Neural progenitor cell (in vitro differentiated cells): ENCODE measurements at regions not wholly inside any gene's neighbourhood (a gene's known extent, or its start where the extent isn't known, plus 50 kb on each side); places are given as distances from the start of the nearest gene placed in this dataset.

Experiments used
- EZH2phosphoT487 ChIP-seq: fragments of 200-600 bp; sonication (generic); IDR thresholded peaks from 2 replicates; pipeline ENCODE4 v1.6.1; 2017; ENCODE audit warnings: antibody characterized with exemption
- TF ChIP-seq, protein P1 (sequence below): fragments of 200-600 bp; sonication (generic); IDR thresholded peaks from 2 replicates; pipeline ENCODE4 v1.5.1; 2017; ENCODE audit warnings: antibody characterized with exemption, mild to moderate bottlenecking

- TF ChIP-seq, protein P1, sequence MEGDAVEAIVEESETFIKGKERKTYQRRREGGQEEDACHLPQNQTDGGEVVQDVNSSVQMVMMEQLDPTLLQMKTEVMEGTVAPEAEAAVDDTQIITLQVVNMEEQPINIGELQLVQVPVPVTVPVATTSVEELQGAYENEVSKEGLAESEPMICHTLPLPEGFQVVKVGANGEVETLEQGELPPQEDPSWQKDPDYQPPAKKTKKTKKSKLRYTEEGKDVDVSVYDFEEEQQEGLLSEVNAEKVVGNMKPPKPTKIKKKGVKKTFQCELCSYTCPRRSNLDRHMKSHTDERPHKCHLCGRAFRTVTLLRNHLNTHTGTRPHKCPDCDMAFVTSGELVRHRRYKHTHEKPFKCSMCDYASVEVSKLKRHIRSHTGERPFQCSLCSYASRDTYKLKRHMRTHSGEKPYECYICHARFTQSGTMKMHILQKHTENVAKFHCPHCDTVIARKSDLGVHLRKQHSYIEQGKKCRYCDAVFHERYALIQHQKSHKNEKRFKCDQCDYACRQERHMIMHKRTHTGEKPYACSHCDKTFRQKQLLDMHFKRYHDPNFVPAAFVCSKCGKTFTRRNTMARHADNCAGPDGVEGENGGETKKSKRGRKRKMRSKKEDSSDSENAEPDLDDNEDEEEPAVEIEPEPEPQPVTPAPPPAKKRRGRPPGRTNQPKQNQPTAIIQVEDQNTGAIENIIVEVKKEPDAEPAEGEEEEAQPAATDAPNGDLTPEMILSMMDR: no peak
- TF ChIP-seq EZH2phosphoT487: no peak
These were observed 66.6 kb downstream of the ING2 start for GRCh38 chr4:183571350-183571941.
